HG02571 (cell line): ENCODE measurements at regions not wholly inside any gene's neighbourhood (a gene's known extent, or its start where the extent isn't known, plus 50 kb on each side); places are given as distances from the start of the nearest gene placed in this dataset.
"Not testable (repeated sequence)": the region's sequence is repeated elsewhere in the genome, so short reads cannot be mapped to it uniquely, and the experiment has no call there.

Source experiments
- ATAC-seq: cut with Tn5 transposase; IDR thresholded peaks from one replicate; pipeline ENCODE4 v1.9.1; 2021; ENCODE audit warnings: mild to moderate bottlenecking, moderate library complexity; ENCODE audit not compliant: unreplicated experiment

GRCh38 chr10:21368022-21368582, 157.4 kb downstream of the SKIDA1 start:
- ATAC-seq = no peak

- ATAC-seq = not testable (repeated sequence)
Observed at GRCh38 chr10:21366108-21366507, 159.4 kb downstream of the SKIDA1 start.

DNA sequence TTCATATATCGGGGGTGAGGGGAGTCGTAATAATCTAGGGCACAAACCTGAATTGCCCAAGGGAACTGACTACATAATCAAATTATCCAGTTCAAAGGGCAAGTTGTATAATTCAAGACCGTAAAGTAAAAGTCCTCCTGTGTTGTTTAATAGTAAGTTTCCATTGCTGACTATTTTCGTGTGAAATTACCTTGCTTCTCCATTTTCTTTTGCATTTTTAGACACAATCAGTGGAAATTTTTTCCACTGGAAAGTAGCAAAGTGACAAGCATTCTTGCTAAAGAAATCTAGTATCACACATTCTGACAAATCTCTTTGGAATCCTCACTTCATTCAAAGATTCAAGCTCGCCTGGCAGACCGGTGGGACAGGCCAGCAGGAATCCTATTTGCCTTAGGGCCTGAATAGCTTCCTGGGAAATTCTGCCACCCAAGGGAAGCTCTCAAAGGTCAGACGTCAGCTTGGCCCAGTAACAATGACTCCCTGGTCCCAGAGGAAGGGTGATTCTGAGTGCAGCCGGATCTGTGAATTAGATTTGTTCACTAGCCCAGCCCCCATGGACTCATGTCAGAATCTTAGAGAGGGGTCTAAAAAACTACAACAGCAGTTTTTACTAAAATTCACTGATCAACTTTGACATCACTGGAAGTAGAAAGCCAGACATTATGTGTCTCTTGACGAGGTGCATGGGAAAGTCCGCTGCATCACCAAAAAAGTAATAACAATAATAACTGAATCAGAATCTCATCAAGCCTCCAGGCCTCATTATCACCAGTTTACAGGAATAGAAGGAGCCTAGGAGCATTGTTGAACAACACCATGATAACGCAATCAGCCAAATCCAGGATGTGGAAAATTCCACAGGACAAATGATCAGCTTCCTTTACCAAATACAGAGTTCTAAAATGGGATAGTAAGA, 161.0 kb downstream of the SKIDA1 start:
- ATAC-seq = no peak

DNA sequence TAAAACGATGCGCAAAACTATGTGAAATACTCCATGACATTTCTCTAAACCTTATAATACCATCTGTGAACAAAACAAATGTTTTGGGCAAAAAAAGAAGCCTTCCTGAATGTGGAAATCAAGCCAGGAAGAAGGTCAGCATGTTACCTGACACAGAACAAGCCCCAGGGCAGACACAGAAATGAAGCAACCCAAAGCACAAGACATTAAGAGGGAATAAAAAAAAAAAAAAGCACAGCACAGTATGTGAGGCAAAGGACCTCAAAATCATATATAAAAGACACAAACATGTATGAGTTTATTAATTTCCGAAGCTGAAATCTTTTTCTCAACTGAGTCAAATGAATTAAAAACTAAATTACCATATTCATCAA, 161.8 kb downstream of the SKIDA1 start:
- ATAC-seq = no peak

- ATAC-seq = no peak
Observed at GRCh38 chr10:21363092-21363730, 162.3 kb downstream of the SKIDA1 start.

DNA sequence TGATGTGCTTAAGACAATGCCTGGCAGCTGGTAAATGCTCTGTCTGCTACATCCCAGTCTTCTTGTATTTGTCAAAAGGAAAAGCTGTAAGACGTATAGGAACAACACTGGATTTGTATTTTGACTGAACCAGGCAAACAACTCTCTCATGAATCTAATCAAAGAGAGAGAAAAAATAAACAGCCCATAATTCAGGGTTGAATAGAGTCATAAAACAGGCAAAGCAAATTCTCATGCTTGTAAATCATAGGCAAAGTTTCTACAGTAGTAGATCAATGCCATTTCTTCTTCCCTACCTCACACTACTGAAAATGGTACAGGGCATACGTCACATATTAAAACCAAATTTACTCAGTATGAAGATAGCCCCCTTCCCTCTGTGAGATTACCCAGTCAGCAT, 166.3 kb downstream of the SKIDA1 start:
- ATAC-seq = no peak

GRCh38 chr10:21355591-21356011, 169.9 kb downstream of the SKIDA1 start:
- ATAC-seq = no peak

- ATAC-seq = no peak
Observed at GRCh38 chr10:21352886-21353285, 172.6 kb downstream of the SKIDA1 start.

GRCh38 chr10:21351594-21351993, 173.9 kb downstream of the SKIDA1 start:
- not testable (repeated sequence) for ATAC-seq

DNA sequence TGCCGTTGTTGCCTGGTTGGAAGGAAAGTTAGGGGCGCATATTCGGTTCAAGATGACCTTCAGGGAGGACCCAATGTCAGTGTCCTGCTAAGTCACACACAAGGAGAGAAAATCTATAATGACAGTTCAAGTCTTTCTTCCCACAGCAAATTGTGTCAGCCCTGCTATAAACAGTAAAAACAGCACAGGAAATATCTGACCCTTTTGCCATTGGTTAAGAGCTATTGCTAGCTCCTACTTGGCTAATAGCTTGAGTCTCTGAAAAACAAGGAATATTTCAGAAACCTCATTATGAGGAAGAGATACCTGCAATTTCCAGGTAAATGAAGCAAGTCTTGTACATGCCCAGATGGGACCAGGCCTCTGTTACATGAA, 175.6 kb downstream of the SKIDA1 start:
- no peak for ATAC-seq

- no peak for ATAC-seq
Observed at GRCh38 chr10:21347785-21348170, 177.7 kb downstream of the SKIDA1 start.

- no peak for ATAC-seq
Observed at GRCh38 chr10:21347043-21347784, 178.3 kb downstream of the SKIDA1 start.

GRCh38 chr10:21343087-21343486, 182.4 kb downstream of the SKIDA1 start:
- ATAC-seq = no peak

DNA sequence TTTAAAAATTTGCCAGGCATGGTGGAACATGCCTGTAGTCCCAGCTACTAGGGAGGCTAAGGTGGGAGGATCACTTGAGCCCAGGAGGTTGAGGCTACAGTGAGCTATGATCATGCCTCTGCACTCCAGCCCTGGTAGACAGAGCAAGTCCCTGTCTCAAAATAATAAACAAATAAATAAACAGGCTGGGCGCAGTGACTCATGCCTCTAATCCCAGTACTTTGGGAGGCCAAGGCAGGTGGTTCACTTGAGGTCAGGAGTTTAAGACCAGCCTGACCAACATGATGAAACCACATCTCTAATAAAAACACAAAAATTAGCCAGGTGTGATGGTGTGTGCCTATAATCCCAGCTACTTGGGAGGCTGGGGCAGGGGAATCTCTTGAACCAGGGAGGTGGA, 183.0 kb downstream of the SKIDA1 start:
- ATAC-seq = not testable (repeated sequence)

DNA sequence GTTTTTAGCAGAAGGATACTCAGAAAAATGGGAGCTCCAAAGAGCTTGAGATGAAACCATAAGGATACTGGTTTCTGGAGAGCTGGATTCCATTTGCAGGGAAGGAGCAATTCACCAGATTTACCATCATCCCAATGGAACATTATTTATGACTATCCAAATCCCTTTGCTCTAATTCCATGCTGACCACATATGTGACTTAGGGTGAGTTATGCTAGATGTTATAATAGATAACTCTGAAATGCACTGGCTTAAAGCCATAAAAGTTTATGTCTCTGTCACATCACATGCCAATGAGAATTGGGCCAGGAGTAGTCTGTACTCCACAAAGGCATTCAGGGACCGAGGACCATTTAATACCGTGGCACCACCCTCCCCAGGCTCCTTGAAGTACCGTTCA, 185.2 kb downstream of the SKIDA1 start:
- ATAC-seq = no peak

- no peak for ATAC-seq
Observed at GRCh38 chr10:21337171-21337792, 188.2 kb downstream of the SKIDA1 start.

DNA sequence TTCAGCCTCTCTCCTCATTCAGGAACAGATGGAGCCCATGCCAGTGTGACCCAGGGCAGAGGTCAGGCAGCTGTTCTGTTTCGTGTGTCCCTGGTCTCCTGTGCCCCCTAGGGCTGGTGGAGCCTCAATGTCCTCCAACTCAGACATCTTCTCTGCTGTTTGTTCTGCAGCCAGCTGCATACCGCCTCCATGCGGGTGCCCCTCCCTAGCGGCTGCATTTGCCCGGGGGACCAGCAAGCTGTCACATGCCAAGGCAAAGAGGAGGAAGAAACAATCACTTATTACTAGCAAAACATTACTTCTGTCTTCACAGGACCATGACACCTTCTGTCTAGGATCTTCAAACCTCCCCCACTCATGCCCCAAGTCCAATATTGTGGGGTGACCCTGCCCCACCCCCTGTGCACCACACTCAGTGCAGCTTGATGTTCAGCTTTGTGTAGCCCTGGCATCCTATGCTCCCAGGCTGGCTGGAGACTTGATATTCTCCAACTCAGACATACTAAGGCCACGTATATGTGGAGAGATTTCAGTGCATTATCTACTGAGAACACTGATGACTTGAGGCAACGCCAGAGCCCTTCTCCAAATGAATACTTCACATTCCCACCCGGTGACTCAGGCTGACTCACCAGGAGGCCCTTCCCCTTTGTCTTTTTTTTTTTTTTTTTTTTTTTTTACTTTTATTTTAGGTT, 188.9 kb downstream of the SKIDA1 start:
- no peak for ATAC-seq

GRCh38 chr10:21334891-21335696, 190.4 kb downstream of the SKIDA1 start:
- ATAC-seq = no peak

DNA sequence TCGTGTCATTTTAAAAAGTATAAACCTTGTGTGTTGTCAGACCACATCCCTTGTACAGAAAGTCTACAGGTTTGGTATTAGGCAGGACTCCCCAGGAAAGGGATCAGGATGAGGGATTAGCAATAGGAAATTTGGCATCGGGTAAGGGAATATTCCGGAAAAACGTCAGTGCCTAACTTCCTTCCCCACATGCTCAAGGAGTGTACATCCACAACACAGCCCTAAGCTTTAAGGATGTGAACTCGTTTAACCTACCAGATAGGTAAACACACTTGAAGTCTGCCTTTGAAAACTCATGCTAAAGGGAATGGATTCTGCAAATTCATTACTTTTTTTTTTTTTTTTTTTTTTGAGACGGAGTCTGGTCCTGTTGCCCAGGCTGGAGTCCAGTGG, 194.9 kb downstream of the SKIDA1 start:
- no peak for ATAC-seq
